ENCODE measurements at regions not wholly inside any gene's neighbourhood (a gene's known extent, or its start where the extent isn't known, plus 50 kb on each side); places are given as distances from the start of the nearest gene placed in this dataset.

DNA sequence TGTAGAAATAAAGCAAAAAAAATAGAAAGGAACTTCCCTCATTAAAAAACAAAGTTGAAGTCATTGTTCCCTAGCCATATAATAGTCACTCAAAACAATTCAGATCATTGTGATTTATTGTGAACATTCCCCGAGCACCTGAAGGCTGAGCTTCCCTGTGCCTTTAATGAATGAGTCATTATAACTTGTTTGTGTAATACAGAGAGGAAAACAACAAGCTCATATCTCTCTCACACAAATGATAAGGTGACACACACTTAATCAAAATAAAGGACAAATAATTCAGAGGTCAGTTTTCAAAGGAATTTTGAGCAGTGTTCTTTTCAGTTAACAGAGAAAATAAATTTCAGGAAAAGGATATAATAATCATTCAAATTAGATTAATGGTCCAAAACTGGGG lies 326.2 kb downstream of the DUSP10 start:
- WGBS (ENCODE audit: insufficient coverage, insufficient read length), result no CpG with 5 or more reads among the region's 1 CpG
- Histone ChIP-seq H3K36me3 (ENCODE audit: control insufficient read depth, insufficient read depth, low read length) (no peaks in the 10 kb centered on the region), H3K27me3 (ENCODE audit: control insufficient read depth, insufficient read depth, low read length) (no peaks in the 10 kb centered on the region), H3K4me3 (ENCODE audit: low read length) (no peak overlapping the region), H3K4me1 (ENCODE audit: control insufficient read depth, insufficient read depth, low read length) (peaks cover 2% of the 10 kb centered on the region; the same call in 1 of the 2 replicates), H3K9me3 (ENCODE audit: control insufficient read depth, insufficient read depth, low read length) (no peaks in the 10 kb centered on the region), H3K27ac (ENCODE audit: low read length) (no peak overlapping the region)
- DNase-seq (ENCODE audit: low read depth, low spot score), result no peak

DNA sequence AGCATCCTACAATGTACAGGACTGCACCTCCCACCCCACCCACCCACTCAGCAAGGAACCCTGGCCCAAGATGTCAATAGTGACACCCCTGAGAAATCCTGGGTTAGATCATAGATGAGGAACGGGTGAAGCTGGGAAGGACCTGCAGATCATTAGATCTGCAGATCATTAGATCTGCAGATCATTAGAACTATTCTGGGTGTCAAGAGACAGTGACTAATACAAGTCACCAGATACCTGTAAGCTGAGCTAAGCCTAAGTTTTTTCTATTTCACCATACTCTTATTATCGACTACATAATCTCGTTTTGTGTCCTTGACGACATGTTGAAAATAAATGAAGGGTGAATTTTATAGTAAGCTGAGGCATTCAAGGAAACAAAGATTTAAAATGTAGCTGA lies 325.7 kb downstream of the DUSP10 start:
- no peaks in the 10 kb centered on the region for H3K36me3 ChIP-seq (ENCODE audit: control insufficient read depth, insufficient read depth, low read length)
- no peaks in the 10 kb centered on the region for H3K27me3 ChIP-seq (ENCODE audit: control insufficient read depth, insufficient read depth, low read length)
- H3K27ac ChIP-seq (ENCODE audit: low read length), result no peak overlapping the region
- no peaks in the 10 kb centered on the region for H3K9me3 ChIP-seq (ENCODE audit: control insufficient read depth, insufficient read depth, low read length)
- H3K4me1 ChIP-seq (ENCODE audit: control insufficient read depth, insufficient read depth, low read length), result peaks cover 2% of the 10 kb centered on the region; the same call in 1 of the 2 replicates
- DNase-seq (ENCODE audit: low read depth, low spot score), result no peak
- no peak overlapping the region for H3K4me3 ChIP-seq (ENCODE audit: low read length)
- no CpG with 5 or more reads among the region's 4 CpGs for WGBS (ENCODE audit: insufficient coverage, insufficient read length)

DNA sequence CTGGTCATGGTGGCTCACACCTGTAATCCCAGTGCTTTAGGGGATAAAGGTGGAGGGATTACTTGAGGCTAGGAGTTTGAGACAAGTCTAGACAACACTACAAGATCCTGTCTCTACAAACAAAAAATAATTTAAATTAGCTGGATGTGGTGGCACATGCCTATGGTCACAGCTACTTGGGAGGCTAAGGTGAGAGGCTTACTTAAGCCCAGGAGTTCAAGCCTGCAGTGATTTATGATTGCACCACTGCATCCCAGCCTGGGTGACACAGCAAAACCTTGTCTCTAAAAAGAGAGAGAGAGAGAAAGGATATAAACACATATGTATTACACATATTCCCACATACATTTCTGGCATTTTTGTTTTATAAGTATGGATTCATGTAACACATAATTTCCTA lies 325.2 kb downstream of the DUSP10 start:
- no peaks in the 10 kb centered on the region for H3K9me3 ChIP-seq (ENCODE audit: control insufficient read depth, insufficient read depth, low read length)
- peaks cover 2% of the 10 kb centered on the region; the same call in 1 of the 2 replicates for H3K4me1 ChIP-seq (ENCODE audit: control insufficient read depth, insufficient read depth, low read length)
- no peak overlapping the region for H3K27ac ChIP-seq (ENCODE audit: low read length)
- H3K27me3 ChIP-seq (ENCODE audit: control insufficient read depth, insufficient read depth, low read length), result no peaks in the 10 kb centered on the region
- DNase-seq (ENCODE audit: low read depth, low spot score), result no peak
- H3K36me3 ChIP-seq (ENCODE audit: control insufficient read depth, insufficient read depth, low read length), result no peaks in the 10 kb centered on the region
- no peak overlapping the region for H3K4me3 ChIP-seq (ENCODE audit: low read length)

DNA sequence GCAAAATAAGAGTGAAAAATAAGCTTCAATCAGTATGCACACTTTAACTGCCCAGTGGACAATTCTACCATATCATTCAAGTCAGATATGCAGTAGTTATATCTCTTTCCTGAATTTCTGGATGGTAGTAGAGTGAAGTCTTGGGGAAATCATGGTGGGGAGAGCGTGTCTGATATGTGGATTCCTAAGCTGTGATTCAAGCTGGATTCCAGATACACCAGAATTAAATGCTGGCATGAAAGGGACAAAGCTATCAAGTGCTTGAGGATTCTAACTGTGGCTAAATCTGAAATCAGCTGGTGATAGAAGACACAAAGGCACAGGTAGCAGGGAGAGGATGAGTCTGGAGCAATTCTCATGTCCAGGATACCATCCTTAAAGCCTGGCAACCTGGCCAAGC lies 323.5 kb downstream of the DUSP10 start:
- DNase-seq (ENCODE audit: low read depth, low spot score), result no peak
- Histone ChIP-seq H3K27ac (ENCODE audit: low read length) (no peak overlapping the region), H3K4me3 (ENCODE audit: low read length) (no peak overlapping the region), H3K36me3 (ENCODE audit: control insufficient read depth, insufficient read depth, low read length) (no peaks in the 10 kb centered on the region), H3K9me3 (ENCODE audit: control insufficient read depth, insufficient read depth, low read length) (no peaks in the 10 kb centered on the region), H3K27me3 (ENCODE audit: control insufficient read depth, insufficient read depth, low read length) (no peaks in the 10 kb centered on the region), H3K4me1 (ENCODE audit: control insufficient read depth, insufficient read depth, low read length) (peaks cover 2% of the 10 kb centered on the region; the same call in 1 of the 2 replicates)
- no CpG with 5 or more reads among the region's 1 CpG for WGBS (ENCODE audit: insufficient coverage, insufficient read length)

DNA sequence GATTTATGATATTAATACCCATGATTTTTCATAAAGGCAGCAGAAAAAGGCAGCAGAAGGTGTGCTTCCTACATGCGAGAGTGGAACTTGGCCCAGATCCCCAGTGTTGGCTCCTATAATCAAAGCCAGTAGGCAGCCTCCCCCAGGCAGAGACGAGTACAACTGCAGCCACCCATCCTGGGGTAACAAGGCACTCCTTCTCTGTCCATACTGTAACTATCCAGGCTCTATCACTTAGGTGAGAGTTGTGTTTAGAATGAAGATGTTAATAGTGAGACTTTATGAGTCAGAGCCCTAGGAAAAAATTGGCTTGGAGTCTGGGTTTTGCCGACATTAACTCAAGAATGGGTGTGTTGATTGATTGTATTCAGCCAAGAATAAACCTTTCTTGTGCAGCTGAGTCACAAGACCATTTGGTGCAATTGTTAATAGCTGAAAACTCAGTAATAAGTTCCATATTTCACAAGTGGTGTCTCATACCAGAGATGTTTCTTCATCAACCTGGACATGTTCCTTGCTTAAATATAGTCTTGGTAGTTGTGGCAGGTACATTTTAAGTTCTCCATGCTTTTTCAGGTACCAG lies 322.3 kb downstream of the DUSP10 start:
- Histone ChIP-seq H3K4me1 (ENCODE audit: control insufficient read depth, insufficient read depth, low read length) (peaks cover 2% of the 10 kb centered on the region; the same call in 1 of the 2 replicates), H3K4me3 (ENCODE audit: low read length) (no peak overlapping the region), H3K9me3 (ENCODE audit: control insufficient read depth, insufficient read depth, low read length) (no peaks in the 10 kb centered on the region), H3K27ac (ENCODE audit: low read length) (no peak overlapping the region), H3K27me3 (ENCODE audit: control insufficient read depth, insufficient read depth, low read length) (no peaks in the 10 kb centered on the region), H3K36me3 (ENCODE audit: control insufficient read depth, insufficient read depth, low read length) (no peaks in the 10 kb centered on the region)
- no CpG with 5 or more reads among the region's 3 CpGs for WGBS (ENCODE audit: insufficient coverage, insufficient read length)
- DNase-seq (ENCODE audit: low read depth, low spot score), result no peak

DNA sequence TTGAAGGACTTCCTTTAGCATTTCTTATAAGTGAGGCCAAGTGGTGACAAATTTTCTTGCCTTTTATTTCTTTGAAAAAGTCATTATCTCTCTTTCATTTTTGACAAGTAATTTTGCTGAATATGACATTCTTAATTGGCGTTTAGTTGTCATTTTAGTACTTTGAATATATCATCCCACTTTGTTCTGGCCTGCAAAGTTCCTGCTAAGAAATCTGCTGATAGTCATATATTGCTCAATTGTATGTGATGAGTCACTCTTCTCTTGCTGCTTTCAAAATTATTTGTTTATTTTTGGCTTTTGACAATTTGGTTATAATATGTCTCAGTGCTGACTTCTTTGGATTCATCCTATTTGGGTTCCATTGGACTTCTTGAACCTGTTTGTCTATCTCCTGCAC lies 312.6 kb downstream of the DUSP10 start:
- no peak overlapping the region for H3K4me3 ChIP-seq (ENCODE audit: low read length)
- H3K36me3 ChIP-seq (ENCODE audit: control insufficient read depth, insufficient read depth, low read length), result no peaks in the 10 kb centered on the region
- no peaks in the 10 kb centered on the region for H3K4me1 ChIP-seq (ENCODE audit: control insufficient read depth, insufficient read depth, low read length)
- DNase-seq (ENCODE audit: low read depth, low spot score), result no peak
- H3K27ac ChIP-seq (ENCODE audit: low read length), result no peak overlapping the region
- WGBS (ENCODE audit: insufficient coverage, insufficient read length), result no CpG with 5 or more reads among the region's 1 CpG
- no peaks in the 10 kb centered on the region for H3K9me3 ChIP-seq (ENCODE audit: control insufficient read depth, insufficient read depth, low read length)
- H3K27me3 ChIP-seq (ENCODE audit: control insufficient read depth, insufficient read depth, low read length), result no peaks in the 10 kb centered on the region

DNA sequence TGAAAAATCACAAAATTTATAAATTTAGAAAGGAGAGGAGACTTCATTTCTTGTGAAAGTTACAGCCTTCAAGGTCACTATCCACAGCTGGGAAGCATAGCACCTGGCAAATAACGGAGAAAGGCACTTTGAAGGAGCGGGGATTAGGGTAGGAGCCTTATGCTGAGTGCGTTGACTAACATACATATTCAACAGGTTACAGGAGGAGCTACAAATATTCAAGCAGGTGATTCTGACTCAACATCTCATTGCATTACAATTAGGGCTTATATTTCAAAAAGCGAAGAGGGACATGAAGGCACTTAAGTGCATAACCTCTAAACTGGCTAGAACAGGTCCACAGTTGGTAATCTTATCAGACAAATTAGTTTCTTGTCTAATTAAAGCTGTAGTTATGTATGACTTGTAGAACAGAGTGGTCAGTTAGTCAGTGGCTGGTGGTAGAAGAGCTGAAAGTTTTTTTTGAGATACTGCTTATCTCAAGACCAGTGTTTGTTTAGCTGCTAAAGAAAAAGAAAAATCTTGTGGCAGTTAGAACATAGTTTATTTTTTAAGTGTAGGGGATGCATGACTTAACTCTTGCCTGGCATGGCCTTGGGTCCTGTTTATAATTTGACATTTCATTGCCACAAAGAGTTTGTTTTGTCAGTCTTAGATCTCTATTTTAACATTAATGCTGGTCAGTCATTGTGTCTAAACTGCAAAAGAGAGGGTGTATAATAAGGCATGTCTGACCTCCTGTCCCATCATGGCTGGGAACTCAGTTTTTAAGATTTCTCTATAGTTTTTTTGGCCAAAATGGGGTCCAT lies 311.5 kb downstream of the DUSP10 start:
- no peak for DNase-seq (ENCODE audit: low read depth, low spot score)
- Histone ChIP-seq H3K4me1 (ENCODE audit: control insufficient read depth, insufficient read depth, low read length) (no peaks in the 10 kb centered on the region), H3K27ac (ENCODE audit: low read length) (no peak overlapping the region), H3K4me3 (ENCODE audit: low read length) (no peak overlapping the region), H3K9me3 (ENCODE audit: control insufficient read depth, insufficient read depth, low read length) (no peaks in the 10 kb centered on the region), H3K27me3 (ENCODE audit: control insufficient read depth, insufficient read depth, low read length) (no peaks in the 10 kb centered on the region), H3K36me3 (ENCODE audit: control insufficient read depth, insufficient read depth, low read length) (no peaks in the 10 kb centered on the region)
- WGBS (ENCODE audit: insufficient coverage, insufficient read length), result no CpG with 5 or more reads among the region's 4 CpGs

DNA sequence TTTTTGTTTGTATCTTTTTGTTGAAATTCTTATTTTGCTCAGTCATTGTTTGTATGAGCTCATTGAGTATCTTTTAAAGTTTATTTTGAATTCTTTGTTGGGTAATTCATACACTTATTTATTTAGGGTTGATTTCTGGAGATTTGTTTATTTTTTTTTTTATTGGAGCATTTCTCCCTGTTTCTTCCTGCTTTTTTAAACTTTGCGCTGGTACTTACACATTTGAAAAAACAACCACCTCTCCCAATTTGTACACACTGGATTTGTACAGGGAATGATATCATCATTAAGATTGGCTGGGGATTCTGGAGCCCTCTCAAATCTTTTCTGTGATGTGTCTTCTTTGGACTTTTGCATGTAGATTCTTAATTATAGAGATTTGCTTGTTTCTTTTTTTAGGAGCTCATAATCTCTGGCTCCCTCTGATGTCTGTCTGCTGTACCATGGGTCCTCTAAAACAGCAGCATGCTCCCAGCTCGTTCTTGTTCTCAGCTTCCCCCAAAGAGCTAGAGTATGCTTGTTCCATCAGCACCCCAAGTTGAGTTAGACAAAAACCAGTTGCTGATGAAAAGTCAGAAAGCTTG lies 310.7 kb downstream of the DUSP10 start:
- WGBS (ENCODE audit: insufficient coverage, insufficient read length), result no CpG with 5 or more reads among the region's 2 CpGs
- Histone ChIP-seq H3K4me1 (ENCODE audit: control insufficient read depth, insufficient read depth, low read length) (no peaks in the 10 kb centered on the region), H3K9me3 (ENCODE audit: control insufficient read depth, insufficient read depth, low read length) (no peaks in the 10 kb centered on the region), H3K27me3 (ENCODE audit: control insufficient read depth, insufficient read depth, low read length) (no peaks in the 10 kb centered on the region), H3K27ac (ENCODE audit: low read length) (no peak overlapping the region), H3K4me3 (ENCODE audit: low read length) (no peak overlapping the region), H3K36me3 (ENCODE audit: control insufficient read depth, insufficient read depth, low read length) (no peaks in the 10 kb centered on the region)
- no peak for DNase-seq (ENCODE audit: low read depth, low spot score)

DNA sequence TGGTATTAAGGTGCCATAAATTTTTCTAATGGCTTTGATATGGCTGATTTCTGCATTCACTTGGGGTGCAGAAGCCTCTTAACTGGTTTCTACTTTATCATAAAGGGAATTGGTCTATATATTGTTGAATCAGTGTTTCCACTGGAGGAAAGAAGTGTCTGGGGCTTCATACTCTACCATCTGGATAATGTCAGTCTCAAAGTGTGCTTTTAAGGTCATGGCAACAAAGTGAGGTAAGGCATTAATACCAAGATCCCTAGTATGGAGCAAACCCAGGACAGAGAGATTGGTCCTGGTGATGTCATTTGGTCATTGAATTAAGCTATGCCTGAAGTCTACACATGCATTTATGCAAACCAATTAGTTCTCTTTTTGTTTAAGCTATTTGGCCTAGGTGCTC lies 309.9 kb downstream of the DUSP10 start:
- H3K9me3 ChIP-seq (ENCODE audit: control insufficient read depth, insufficient read depth, low read length), result no peaks in the 10 kb centered on the region
- H3K4me1 ChIP-seq (ENCODE audit: control insufficient read depth, insufficient read depth, low read length), result no peaks in the 10 kb centered on the region
- no peak overlapping the region for H3K27ac ChIP-seq (ENCODE audit: low read length)
- no peak overlapping the region for H3K4me3 ChIP-seq (ENCODE audit: low read length)
- H3K27me3 ChIP-seq (ENCODE audit: control insufficient read depth, insufficient read depth, low read length), result no peaks in the 10 kb centered on the region
- no peaks in the 10 kb centered on the region for H3K36me3 ChIP-seq (ENCODE audit: control insufficient read depth, insufficient read depth, low read length)
- DNase-seq (ENCODE audit: low read depth, low spot score), result no peak

DNA sequence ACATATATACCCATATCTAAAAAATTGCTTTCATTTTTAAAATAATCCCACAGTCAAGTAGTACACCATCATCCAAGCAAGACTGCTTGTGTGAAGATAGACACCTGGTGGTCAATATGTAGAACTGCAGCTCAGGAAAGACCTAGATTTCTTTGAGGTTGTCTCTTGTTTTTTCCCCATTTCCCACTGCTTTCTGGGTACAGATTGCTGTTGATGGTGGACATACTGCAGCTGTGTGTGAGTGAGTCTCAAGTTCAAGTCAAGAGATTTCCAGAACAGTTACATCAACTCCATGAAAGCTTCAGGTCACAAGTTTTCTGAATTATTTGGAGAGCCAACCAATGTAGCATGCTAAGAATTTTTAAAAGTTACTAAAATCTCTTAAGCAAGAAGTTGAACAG lies 306.4 kb downstream of the DUSP10 start:
- H3K27ac ChIP-seq (ENCODE audit: low read length), result no peak overlapping the region
- no peak for DNase-seq (ENCODE audit: low read depth, low spot score)
- no peaks in the 10 kb centered on the region for H3K4me1 ChIP-seq (ENCODE audit: control insufficient read depth, insufficient read depth, low read length)
- H3K27me3 ChIP-seq (ENCODE audit: control insufficient read depth, insufficient read depth, low read length), result no peaks in the 10 kb centered on the region
- no peaks in the 10 kb centered on the region for H3K36me3 ChIP-seq (ENCODE audit: control insufficient read depth, insufficient read depth, low read length)
- H3K9me3 ChIP-seq (ENCODE audit: control insufficient read depth, insufficient read depth, low read length), result no peaks in the 10 kb centered on the region
- no peak overlapping the region for H3K4me3 ChIP-seq (ENCODE audit: low read length)

DNA sequence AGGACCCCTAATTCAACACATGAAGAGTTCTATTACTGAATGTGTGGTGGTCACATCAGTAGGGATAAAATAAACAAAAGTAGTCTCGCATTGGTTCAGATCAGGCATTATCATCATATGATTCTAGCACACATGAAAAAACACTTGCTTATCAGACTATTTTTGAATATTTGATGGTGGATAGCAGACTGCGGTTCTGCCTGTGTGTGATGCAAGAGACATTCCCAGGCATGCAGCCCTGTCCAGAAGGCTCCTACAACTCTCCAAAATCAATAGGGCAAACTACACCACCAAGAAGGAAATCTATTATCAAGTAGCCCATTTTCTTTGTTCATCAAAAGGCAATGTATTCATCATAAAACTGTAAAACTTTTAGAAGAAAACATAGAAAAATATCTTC lies 304.7 kb downstream of the DUSP10 start:
- no CpG with 5 or more reads among the region's 2 CpGs for WGBS (ENCODE audit: insufficient coverage, insufficient read length)

More for the DNA sequence above, 304.7 kb downstream of the DUSP10 start:
- Histone ChIP-seq H3K9me3 (ENCODE audit: control insufficient read depth, insufficient read depth, low read length) (no peaks in the 10 kb centered on the region), H3K36me3 (ENCODE audit: control insufficient read depth, insufficient read depth, low read length) (no peaks in the 10 kb centered on the region), H3K27me3 (ENCODE audit: control insufficient read depth, insufficient read depth, low read length) (no peaks in the 10 kb centered on the region), H3K4me3 (ENCODE audit: low read length) (no peak overlapping the region), H3K4me1 (ENCODE audit: control insufficient read depth, insufficient read depth, low read length) (no peaks in the 10 kb centered on the region), H3K27ac (ENCODE audit: low read length) (no peak overlapping the region)
- DNase-seq (ENCODE audit: low read depth, low spot score), result no peak

All from iPS DF 6.9 (cell line).